Breast epithelium (tissue), 3 donors: ENCODE measurements at regions not wholly inside any gene's neighbourhood (a gene's known extent, or its start where the extent isn't known, plus 50 kb on each side); places are given as distances from the start of the nearest gene placed in this dataset.

ENCODE experiments used
- CTCF ChIP-seq, 3 donors: fragments of 450-650 bp; IDR thresholded peaks; one replicate each; pipeline ENCODE4 v1.5.1; 2016 to 2017; ENCODE audit warnings: antibody characterized with exemption in 3 of 3, mild to moderate bottlenecking in 3 of 3, moderate library complexity in 3 of 3
- POLR2A ChIP-seq: fragments of 450-650 bp; IDR thresholded peaks from one replicate; pipeline ENCODE4 v1.6.1; 2016; ENCODE audit warnings: antibody characterized with exemption, mild to moderate bottlenecking, moderate library complexity

GRCh38 chr4:123673971-123674370 is 277.4 kb downstream of the SPRY1 start:
- TF ChIP-seq CTCF (IDR thresholded peaks at IDR 0.05) (no peak), POLR2A (no peak)
